Left colon (tissue), 2 donors: ENCODE measurements at regions not wholly inside any gene's neighbourhood (a gene's known extent, or its start where the extent isn't known, plus 50 kb on each side); places are given as distances from the start of the nearest gene placed in this dataset.
"Not testable (repeated sequence)": the region's sequence is repeated elsewhere in the genome, so short reads cannot be mapped to it uniquely, and the experiment has no call there.

Experiments
- ATAC-seq: fragments of 200-7000 bp; cut with Tn5 transposase; one replicate; pipeline ENCODE4 v1.9.1; 2020; ENCODE audit warnings: mild to moderate bottlenecking, moderate library complexity
- DNase-seq, 2 donors: peaks; one replicate each; pipeline ENCODE4 v3.0.0-alpha.2; 2020
- intact Hi-C, 2 donors: fragments of 100-400 bp; cut with DNase I in 1 of 2; cut with micrococcal nuclease in 1 of 2; formaldehyde crosslinking; loops; one replicate each; pipeline versions ENCODE4 v1.11.2 to v1.14.0; 2022; cut with DNase I, micrococcal nuclease
- donor health status: DM: no; HTN: no; CAD: no.
- donor health status: DM: yes; HTN: yes; CAD: no.

DNA sequence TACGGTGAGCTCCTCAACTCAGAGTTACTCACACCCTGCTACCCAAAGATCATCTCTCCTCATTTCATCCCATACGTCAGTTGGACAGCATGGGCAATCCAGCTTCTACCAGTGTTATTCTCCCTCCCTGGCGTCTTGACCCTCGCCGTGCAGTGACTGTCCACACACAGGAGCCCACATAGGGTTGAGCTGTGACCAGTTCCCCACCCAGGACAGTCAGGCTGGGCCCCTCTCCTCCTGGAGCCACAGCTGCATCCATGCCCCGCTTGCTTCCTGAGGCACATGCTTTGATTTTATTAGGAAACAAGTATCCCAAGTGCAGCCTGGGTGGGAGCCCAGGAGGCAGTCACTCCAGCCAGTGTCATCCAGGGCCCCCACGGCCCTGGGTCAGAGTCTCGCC is 140.3 kb upstream of the SFSWAP start:
- DNase-seq (no peak), ATAC-seq (no peak)
- intact Hi-C loops, result no loop called here

DNA sequence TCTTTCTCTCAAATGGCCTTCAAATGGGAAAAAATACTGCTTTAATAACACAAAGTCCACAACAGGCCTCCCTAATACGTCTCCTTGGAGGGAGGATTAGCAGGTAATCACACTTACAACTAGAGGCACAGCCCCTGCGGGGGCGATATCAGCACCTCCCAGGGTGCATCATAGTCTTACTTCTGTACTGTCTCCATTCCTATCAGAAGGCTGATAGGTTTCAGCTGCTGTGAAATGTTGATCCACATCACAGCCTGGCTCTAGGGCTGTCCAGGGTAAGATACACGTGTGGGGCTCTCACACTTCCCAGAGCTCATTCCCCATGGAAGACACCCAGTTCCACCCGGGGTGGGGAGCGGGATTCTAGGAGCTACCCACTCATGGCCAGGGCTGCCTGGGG is 139.1 kb upstream of the SFSWAP start:
- ATAC-seq (no peak), DNase-seq (no peak)
- intact Hi-C loops, result no loop called here

DNA sequence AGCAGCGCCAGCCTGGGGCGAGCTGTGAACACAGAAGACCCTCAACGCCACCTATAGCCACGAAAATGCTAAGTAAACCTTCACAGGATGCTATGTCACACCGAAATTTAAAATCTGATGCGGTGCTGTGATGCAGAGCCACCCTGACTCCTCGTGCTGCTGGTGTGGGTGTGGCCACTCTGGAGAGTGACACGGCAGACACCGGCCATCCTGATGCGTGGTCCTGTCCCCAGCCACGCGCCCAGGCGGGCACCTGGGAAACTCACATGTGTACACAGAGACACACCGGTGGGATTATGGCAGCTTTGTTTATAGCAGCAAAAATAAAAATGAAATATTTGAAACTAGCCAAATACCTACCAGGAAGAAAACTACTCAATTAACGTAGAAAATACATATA is 138.3 kb upstream of the SFSWAP start:
- no peak for DNase-seq
- intact Hi-C loops, result no loop called here
- ATAC-seq, result no peak

DNA sequence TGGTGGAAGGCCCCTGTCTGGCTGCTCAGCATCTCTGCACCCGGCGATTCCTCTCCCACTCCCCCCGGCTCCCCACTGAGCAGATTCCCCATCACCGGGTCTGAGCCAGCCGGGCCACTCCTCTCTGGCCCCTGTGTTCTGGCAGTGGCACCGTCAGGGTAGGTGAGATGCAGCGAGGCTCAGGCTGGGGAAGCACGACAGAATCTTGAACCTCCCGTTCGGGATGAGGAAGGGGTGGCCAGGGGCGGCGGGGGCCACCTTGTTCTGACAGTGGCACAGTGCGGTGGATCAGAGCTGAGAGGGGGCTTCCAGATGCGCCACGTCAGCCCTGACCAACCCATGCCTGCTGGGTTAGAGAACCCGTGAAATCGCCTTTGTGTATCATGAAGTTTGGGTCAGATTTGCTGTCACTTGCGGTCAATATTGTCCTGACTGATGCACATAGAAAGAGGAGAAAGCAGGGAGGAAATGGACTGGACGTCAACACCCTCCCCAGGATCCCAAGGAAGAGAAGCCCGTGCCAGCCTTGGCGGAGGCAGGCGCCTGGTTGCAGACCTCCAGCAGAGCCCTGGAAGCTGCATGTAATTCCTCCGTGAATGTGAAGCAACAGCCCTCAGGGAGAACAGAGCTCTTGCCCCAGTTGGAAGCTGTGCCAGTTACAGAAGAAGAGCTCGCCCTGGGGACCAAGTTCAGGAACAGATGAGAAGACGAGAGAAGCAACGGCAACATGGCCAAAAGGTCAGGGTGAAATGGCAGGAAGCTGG is 137.1 kb upstream of the SFSWAP start:
- ATAC-seq (no peak), DNase-seq (no peak)
- intact Hi-C loops, result no loop called here

DNA sequence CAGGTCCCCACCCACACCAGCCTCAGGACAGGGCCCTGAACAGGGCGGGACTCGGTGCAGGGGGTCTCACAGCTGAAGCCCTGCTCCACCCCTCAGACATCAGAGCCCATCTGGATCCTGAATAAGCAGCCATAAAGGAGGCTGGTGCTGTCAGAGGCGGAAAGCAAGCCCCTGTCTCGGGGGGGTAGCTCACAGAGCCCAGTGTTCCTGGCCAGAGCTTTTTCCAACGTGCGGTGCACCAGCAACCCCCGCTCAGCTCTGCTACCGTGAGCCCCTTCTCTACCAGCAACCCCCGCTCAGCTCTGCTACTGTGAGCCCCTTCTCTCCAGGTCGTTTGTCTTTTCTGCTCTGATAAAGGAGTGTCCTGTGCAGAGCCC is 136.5 kb upstream of the SFSWAP start:
- ATAC-seq (no peak), DNase-seq (no peak)
- intact Hi-C loops, result no loop called here

DNA sequence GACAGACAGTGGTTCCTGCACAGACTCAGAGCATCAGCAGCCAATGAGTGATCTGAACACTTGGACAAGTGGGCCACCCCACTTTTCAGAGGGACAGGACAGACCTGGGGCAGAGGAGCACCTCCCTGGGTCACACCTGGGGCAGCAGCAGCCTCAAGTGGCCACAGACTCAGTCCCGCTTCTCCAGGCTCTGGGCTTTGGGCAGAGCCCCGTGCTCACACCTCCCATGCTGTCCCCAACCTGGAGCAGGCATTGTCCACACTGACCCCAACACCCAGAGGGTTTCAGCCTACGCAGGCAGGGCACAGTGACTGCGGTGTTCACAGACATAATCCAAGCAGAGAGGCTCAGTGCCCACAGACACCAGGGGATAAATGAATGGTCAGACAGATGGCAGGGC is 135.5 kb upstream of the SFSWAP start:
- intact Hi-C loops, result no loop called here
- DNase-seq, result no peak
- ATAC-seq, result no peak

DNA sequence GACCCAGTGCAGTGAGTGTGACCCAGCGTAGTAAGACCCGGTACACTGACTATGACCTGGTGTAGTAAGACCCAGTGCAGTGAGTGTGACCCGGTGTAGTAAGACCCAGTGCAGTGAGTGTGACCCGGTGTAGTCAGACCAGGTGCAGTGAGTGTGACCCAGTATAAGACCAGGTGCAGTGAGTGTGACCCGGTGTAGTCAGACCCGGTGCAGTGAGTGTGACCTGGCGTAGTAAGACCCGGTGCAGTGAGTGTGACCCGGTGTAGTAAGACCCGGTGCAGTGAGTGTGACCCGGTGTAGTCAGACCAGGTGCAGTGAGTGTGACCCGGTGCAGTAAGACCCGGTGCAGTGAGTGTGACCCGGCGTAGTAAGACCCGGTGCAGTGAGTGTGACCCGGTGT is 134.2 kb upstream of the SFSWAP start:
- intact Hi-C loops, ATAC-seq: not testable (repeated sequence)
- peak in 1 of 2 donors; percentile 45 for DNase-seq

DNA sequence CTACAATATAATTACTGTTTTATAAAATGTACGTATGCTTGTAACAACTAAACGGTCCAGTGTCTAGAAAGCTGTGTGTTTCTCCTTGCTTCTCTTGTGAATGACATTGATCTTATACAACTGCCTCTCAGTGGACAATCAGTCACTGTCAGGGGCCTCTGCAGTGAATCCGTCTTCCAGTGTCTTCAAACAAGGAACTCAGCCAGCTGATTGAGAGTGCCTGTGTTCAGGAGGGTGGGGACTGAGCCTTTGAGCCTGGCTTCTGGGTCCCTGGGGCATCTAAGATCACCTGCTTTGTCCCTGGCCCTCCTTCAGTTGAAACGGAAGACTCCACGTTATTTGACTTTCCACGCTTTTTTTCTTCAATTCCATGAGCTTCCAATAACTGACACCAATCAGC is 133.1 kb upstream of the SFSWAP start:
- ATAC-seq, result no peak
- intact Hi-C loops, result no loop called here
- DNase-seq, result no peak

DNA sequence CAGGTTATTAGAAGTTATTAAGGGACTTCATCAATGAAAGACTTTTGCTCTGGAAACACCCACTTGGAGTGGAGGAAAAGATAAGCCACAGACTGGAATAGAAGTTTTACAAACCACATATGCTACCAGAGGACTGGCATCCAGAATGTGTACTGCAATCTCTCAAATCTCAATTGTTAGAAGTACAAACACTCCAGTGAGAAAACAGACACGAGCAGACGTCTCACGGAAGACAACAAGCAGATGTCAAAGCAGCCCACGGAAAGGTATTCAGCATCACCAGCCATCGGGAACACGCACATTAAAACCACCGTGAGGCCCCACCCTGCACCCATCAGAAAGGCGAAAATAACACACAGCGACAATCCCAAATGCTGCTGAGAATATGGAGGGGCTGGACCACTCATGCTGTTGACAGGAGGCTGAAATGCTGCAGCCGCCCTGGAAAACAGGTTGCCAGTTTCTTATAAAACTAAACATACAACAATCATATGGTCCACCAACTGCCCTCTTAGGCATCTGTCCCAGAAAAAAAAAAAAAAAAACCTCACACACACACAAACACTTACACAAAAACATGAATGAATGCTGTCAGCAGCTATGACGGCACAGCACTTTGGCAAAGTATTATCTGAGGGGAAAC is 131.9 kb upstream of the SFSWAP start:
- intact Hi-C loops, result no loop called here

DNA sequence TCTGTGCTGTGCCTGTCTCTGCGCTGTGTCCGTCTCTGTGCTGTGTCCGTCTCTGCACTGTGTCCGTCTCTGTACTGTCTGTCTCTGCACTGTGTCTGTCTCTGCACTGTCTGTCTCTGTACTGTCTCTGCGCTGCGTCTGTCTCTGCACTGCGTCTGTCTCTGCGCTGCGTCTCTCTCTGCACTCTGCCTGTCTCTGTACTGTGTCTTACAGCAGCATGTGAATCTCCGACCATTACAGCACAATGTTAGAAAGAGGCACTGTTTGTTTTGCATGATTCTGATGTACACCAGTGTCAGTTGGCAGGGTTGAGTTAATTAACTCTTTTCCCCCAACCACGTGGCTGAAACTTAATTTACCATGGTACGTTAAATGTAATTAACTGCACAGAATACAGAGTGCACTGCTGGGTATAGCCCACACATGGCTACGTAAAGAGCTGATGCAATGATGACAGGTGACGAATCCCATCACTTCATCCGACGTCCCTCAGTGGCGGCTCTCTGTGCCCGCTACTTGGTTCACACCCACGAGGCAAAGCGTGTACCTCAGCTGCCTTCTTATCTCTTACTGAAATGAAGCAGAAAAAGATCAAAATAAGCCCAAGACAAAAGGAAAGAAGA is 127.7 kb upstream of the SFSWAP start:
- intact Hi-C loops, result no loop called here
- DNase-seq (no peak), ATAC-seq (no peak)

More for the DNA sequence above, 131.9 kb upstream of the SFSWAP start:
- ATAC-seq (no peak), DNase-seq (no peak)

DNA sequence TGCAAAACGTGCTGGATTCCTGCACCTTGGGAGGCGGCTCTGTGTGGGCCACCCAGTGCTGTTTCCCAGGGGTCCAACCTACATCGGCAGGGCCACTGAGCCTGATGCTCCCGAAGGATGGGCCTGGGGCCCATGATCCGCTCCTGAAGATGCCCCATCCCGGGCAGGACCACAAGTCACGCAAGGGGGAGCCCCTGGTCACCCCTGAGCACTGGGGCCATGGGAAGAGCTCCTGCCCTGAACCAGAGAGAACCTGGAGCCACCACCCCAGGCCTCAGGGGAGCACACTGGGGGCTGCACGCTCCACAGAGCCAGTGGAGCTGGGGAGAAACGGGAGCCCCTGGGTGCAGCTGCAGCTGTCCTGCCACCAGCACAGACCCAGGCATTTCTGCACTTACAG is 124.6 kb upstream of the SFSWAP start:
- no peak for ATAC-seq
- intact Hi-C loops, result no loop called here
- DNase-seq, result no peak

DNA sequence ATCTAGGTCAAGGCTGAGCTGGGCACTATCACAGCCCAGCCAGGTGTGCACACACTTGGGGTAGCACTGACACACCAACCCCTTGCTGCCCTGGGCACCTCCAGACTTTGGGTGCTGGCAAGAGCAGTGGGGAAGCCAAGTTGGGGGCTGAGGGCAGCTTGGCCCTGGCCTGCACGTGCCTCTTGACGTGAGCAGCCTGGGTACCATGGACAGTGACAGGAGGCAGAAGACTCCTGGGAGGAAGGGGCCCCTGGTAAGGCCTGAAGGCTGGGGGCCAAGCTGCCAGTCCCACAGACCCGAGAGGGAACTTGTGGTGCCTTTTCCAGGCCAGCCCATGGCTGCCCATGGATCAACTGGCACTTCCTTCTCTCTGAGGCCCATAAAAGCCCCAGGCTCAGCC is 124.1 kb upstream of the SFSWAP start:
- ATAC-seq, result no peak
- DNase-seq, result no peak
- intact Hi-C loops, result no loop called here

DNA sequence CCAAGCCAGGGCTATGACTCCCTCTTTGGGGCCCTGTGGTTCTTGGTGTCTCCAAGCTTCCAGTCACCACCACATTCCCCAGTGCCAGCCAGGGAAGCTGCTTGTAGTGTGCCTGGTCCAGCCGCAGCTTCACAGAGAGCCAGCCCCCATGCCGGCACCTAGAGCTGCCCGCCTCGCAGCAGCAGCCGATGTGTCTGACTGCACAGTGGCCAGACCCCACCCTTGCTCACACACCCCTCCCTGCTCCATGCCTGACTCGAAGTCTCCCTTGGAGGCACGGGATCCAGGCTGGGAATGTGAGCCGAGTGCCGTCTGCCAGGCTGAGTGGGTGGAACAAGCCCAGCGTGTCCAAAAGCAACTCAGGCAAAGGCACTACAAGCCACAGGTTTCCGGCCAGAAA is 123.3 kb upstream of the SFSWAP start:
- intact Hi-C loops, result no loop called here
- no peak for DNase-seq
- no peak for ATAC-seq

DNA sequence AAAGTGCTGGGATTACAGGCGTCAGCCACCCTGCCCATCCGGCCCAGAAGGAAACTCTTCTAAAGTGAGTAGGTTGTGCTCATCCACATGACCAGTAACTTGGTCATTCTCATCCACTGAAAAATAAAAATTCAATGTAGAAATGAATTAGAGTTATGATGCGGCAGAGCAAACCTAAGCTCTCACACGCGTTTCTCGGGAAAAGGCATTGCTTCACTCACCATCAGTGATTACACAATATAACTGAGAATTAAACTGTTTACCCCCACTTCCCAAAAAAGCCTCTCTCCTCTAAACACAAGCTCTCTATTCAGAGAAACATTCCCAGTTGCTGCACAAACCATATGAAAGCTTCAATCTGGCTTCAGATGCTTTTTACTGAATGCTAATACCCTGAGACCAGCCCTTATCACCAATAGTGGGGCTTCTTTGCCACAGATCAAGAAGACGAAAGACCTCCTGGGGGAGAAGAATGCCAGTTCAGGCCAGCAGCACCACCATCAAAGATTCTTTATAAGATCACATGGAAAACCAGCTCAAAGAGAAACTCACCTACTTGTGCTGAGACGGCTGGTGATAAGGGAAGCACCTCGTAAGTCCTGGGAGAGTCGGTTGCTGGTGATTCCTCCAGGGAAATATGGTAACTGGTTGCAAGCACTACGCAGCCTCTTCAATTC is 121.5 kb upstream of the SFSWAP start:
- ATAC-seq (no peak), DNase-seq (no peak)
- intact Hi-C loops, result no loop called here

DNA sequence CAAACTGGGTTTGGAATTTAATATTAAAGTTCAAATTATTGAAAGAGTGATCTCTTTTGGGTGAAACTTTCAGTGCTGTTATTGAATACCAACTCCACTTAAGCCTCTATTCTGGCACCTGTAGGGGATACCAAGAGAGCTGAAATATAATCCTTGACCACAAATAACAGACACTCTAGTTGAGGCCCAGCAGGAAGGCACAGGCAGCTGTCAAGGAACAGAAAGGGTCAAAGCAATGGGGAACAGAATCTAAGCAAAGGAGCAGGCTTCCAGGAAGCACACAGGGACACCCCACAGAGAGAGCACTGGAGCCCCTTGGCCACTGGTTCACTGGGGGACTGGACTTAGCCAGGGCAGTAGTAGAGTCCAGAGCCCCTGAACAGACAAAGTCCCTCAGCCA is 120.9 kb upstream of the SFSWAP start:
- intact Hi-C loops, result no loop called here
- no peak for ATAC-seq
- no peak for DNase-seq

DNA sequence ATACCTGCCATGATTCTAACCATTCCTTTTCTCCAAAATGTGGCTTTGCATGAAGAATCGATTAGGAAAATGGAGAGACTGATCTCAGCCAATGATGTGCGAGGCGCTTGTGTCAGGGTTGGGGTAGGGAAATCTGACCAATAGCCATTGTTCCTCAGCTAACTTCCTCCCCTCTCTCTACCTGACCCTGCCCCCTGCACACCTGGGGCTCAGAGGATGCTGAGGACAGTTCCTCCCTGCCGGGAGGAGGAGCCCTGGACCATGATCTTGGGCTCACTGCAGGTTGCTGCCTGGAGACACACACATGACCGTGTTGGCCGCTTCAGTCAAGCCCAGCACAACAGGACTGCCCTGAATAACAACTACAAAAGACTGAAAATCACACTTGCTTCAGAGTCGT is 119.8 kb upstream of the SFSWAP start:
- no peak for DNase-seq
- ATAC-seq, result no peak
- intact Hi-C loops, result no loop called here

DNA sequence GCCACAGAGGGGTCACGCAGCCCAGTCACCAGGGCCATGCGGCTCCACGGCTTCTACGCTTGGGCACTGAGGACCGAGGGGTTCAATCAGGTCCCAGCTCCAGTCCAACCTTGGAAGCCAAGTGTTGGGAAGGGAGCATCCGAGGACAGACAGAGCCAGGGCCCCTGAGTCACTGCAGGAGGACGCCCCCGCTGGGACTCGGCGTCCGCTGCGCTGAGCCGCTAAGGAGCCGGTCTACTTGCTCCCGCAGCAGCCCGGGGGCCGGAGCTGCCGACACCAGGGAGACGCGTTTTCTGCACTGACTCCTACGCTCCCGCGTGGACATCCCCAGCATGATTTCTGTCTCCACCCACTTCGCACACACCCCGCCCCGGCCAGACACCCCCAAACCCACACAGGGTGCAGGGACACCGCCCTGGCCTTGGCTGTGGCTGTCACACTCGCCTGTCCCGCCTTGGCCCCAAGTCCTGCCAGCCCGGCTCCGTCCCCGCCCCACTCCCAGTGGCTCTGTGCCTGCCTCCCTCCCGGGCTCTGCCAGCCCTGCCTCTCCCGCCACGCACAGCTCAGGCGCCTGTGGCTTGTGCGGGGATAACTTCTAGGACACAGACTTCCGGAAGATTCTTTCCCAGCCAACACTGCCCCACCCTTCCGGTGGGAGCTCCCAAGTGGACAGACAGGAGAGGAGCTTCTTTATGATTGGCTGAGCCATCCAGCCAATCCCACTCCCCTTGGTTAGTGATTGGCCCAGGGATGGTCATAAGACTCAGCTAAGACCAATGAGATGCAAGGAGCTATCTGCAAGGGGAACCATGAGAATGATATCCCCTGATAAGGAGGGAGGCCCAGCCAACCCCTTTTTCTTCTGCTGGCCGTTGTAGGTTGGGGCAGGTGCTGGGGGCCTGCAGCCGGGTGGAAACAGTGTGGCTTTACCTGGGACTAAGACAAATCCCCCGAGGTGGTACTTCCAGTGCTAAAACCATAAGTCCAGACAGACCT is 118.9 kb upstream of the SFSWAP start:
- intact Hi-C loops, result no loop called here
- ATAC-seq (no peak), DNase-seq (no peak)

DNA sequence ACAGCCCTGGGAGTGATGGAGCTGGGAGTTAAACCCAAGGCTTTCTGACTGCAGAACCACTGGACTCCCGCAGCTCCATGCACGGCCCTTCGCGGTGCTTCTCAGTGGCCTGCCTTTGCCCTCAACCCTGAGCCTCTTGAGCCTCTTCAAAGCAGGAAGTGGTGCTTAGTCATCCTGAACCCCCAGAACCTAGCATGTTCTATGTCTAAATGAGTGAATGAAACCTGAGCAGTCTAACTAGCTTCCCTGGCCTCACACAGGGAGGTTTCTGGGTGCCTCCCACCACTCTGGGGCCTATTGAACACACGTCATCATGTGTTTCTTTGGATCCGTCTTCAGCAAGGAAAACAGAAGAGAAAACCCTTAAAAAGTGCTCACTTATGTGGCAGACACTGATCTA is 117.9 kb upstream of the SFSWAP start:
- DNase-seq (no peak), ATAC-seq (no peak)
- intact Hi-C loops, result no loop called here

DNA sequence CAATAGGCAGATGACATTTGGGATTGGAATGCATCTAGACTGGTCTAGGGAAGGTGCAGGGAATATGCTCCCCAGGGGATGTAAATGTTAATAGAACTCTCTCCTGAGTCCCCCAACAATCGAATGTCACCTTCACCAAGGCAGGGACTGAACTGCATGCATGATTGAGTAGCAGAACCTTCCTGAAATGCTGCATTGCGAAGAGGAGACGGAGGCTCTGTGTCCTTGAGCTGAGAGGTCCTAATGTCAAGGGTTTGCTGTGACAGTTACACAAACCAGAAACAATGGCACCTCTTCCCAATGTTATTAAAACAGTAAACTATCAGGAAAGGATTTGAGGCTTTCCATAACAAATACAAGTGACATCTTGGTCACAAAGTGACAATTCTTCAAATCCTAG is 117.5 kb upstream of the SFSWAP start:
- no peak for DNase-seq
- intact Hi-C loops, result no loop called here

More for the DNA sequence above, 117.5 kb upstream of the SFSWAP start:
- no peak for ATAC-seq
